ENCODE measurements at regions not wholly inside any gene's neighbourhood (a gene's known extent, or its start where the extent isn't known, plus 50 kb on each side); places are given as distances from the start of the nearest gene placed in this dataset.

DNA sequence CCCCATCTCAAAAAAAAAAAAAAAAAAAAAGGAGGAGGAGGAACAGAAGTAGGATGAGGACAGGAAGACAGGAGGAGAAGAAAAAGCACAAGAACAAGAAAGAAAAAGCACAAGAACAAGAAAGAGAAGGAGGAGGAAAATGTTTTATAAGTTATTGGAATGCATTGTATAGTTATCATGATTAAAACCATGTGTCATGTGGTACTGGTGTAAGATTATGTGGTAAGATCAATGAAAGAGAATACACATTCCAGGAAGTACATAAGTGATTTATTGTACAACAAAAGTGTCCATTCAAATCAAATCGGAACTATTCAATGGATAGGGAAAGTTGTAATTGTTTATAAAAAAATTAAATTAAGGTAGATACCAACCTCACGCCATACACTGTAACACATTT lies 167.7 kb downstream of the MZT1 start:
- no peak overlapping the region for H3K9ac ChIP-seq
- TF ChIP-seq POLR2AphosphoS5 (IDR thresholded peaks at IDR 0.05; ENCODE audit: low read depth, low read length): no peak
- ChIA-PET POLR2A (no interaction called here), CTCF (no interaction called here)
- H3K27ac ChIP-seq (ENCODE audit: low read depth in 2 of 2, low read length in 1 of 2): no peak overlapping the region
- DNase-seq: no peak
- H3K4me2 ChIP-seq: no peak overlapping the region
- H4K20me1 ChIP-seq (ENCODE audit: insufficient read depth): no peaks in the 10 kb centered on the region
- H3K9me2 ChIP-seq: no peaks in the 10 kb centered on the region
- no peak overlapping the region for H2AFZ ChIP-seq (ENCODE audit: low read depth)
- H3K79me2 ChIP-seq (ENCODE audit: insufficient read depth): no peaks in the 10 kb centered on the region
- 88% methylated on average over 2 of the region's 2 CpGs for WGBS (ENCODE audit: low lambda C conversion rate)
- H3K36me3 ChIP-seq (replicated peaks in 1 of 2; ENCODE audit: control insufficient read depth in 1 of 2, insufficient read depth in 2 of 2, low read length in 1 of 2): no peaks in the 10 kb centered on the region
- H3K4me3 ChIP-seq (ENCODE audit: low read depth in 2 of 2, low read length in 1 of 2): no peak overlapping the region
- H3K4me1 ChIP-seq (ENCODE audit: control insufficient read depth in 1 of 2, insufficient read depth in 2 of 2, low read depth in 1 of 2, low read length in 1 of 2): peaks cover 0 to 15% of the 10 kb centered on the region in 2 experiments; a peak in 2 of 4 replicates
- H3K9me3 ChIP-seq: no peaks in the 10 kb centered on the region
- H3K27me3 ChIP-seq (ENCODE audit: insufficient read depth): no peaks in the 10 kb centered on the region
- H3F3A ChIP-seq (replicated peaks; ENCODE audit: insufficient read depth): peaks cover under 1% of the 10 kb centered on the region

DNA sequence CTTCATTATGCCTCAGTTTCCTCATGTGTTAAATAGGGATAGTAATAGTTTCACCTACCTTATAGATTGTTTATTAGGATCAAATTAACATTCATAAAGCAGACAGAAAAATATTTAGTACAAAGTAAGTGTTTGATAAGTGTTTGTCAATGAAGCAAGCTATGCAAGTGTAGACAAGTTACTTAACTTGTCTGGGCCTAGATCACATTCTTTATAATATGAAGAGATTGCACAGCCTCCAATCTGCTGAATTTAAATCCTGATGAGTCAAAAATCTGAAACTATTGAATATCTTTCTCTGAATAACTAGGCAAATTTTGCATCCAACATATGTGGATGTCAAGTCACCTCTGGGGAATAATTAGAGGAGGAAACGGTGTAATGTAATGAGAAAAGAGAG lies 170.5 kb downstream of the MZT1 start:
- H3K9me3 ChIP-seq: no peaks in the 10 kb centered on the region
- no peaks in the 10 kb centered on the region for H3K36me3 ChIP-seq (replicated peaks in 1 of 2; ENCODE audit: control insufficient read depth in 1 of 2, insufficient read depth in 2 of 2, low read length in 1 of 2)
- H3K27ac ChIP-seq (ENCODE audit: low read depth in 2 of 2, low read length in 1 of 2): no peak overlapping the region
- ChIA-PET CTCF (interaction anchor here (1.2 to 2.1 kb wide), 3 partner anchors 10 to 20 kb away, joined by 3 to 7 read pairs (median 3); no protein-coding TSS in a partner anchor), POLR2A (no interaction called here)
- peaks cover 10 to 11% of the 10 kb centered on the region in 2 experiments; a peak in 2 of 4 replicates for H3K4me1 ChIP-seq (ENCODE audit: control insufficient read depth in 1 of 2, insufficient read depth in 2 of 2, low read depth in 1 of 2, low read length in 1 of 2)
- no peaks in the 10 kb centered on the region for H3K27me3 ChIP-seq (ENCODE audit: insufficient read depth)
- H3K79me2 ChIP-seq (ENCODE audit: insufficient read depth): no peaks in the 10 kb centered on the region
- no peaks in the 10 kb centered on the region for H4K20me1 ChIP-seq (ENCODE audit: insufficient read depth)
- TF ChIP-seq FOXM1 (IDR thresholded peaks at IDR 0.05; ENCODE audit: low read depth) (no peak), RCOR1 (IDR thresholded peaks at IDR 0.05; ENCODE audit: low read length) (no peak), CHD2 (IDR thresholded peaks at IDR 0.05; ENCODE audit: low read length, partially characterized antibody) (no peak), FOXJ3 (CRISPR knock-in tag; IDR thresholded peaks at IDR 0.05) (no peak), SIN3A (IDR thresholded peaks at IDR 0.05; ENCODE audit: borderline replicate concordance, low read depth, low read length) (no peak), JUND (IDR thresholded peaks at IDR 0.05) (no peak), MXI1 (IDR thresholded peaks at IDR 0.05; ENCODE audit: low read depth, low read length) (no peak), EP300 (IDR thresholded peaks at IDR 0.05; ENCODE audit: borderline replicate concordance in 1 of 2, low read depth in 1 of 2, low read length in 1 of 2) (no peak), NRF1 (IDR thresholded peaks at IDR 0.05; ENCODE audit: low read depth, low read length) (no peak), YY1 (IDR thresholded peaks at IDR 0.05; ENCODE audit: low read depth) (no peak), EZH2phosphoT487 (IDR thresholded peaks at IDR 0.05; ENCODE audit: borderline replicate concordance, low read depth) (no peak), MEF2A (IDR thresholded peaks at IDR 0.05; ENCODE audit: borderline replicate concordance, low read depth) (no peak), GABPA (IDR thresholded peaks at IDR 0.05; ENCODE audit: low read depth) (no peak), RAD21 (IDR thresholded peaks at IDR 0.05; ENCODE audit: low read length) (no peak)
- TF ChIP-seq, protein P1, sequence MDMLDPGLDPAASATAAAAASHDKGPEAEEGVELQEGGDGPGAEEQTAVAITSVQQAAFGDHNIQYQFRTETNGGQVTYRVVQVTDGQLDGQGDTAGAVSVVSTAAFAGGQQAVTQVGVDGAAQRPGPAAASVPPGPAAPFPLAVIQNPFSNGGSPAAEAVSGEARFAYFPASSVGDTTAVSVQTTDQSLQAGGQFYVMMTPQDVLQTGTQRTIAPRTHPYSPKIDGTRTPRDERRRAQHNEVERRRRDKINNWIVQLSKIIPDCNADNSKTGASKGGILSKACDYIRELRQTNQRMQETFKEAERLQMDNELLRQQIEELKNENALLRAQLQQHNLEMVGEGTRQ (IDR thresholded peaks at IDR 0.05; ENCODE audit: borderline replicate concordance, low read depth, low read length): no peak
- TF ChIP-seq, protein P2, sequence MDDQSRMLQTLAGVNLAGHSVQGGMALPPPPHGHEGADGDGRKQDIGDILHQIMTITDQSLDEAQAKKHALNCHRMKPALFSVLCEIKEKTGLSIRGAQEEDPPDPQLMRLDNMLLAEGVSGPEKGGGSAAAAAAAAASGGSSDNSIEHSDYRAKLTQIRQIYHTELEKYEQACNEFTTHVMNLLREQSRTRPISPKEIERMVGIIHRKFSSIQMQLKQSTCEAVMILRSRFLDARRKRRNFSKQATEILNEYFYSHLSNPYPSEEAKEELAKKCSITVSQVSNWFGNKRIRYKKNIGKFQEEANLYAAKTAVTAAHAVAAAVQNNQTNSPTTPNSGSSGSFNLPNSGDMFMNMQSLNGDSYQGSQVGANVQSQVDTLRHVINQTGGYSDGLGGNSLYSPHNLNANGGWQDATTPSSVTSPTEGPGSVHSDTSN (IDR thresholded peaks at IDR 0.05): no peak
- no peaks in the 10 kb centered on the region for H3K9me2 ChIP-seq
- no peak overlapping the region for H3K9ac ChIP-seq
- DNase-seq: no peak
- no peak overlapping the region for H3K4me2 ChIP-seq
- no peak overlapping the region for H3K4me3 ChIP-seq (ENCODE audit: low read depth in 2 of 2, low read length in 1 of 2)
- WGBS (ENCODE audit: low lambda C conversion rate): 85% methylated on average over 1 of the region's 1 CpG
- H2AFZ ChIP-seq (ENCODE audit: low read depth): no peak overlapping the region
- H3F3A ChIP-seq (replicated peaks; ENCODE audit: insufficient read depth): no peaks in the 10 kb centered on the region

All from SK-N-SH (cell line).